H9 (cell line): ENCODE measurements at regions not wholly inside any gene's neighbourhood (a gene's known extent, or its start where the extent isn't known, plus 50 kb on each side); places are given as distances from the start of the nearest gene placed in this dataset.

ENCODE experiments used
- DNase-seq: peaks from one replicate; pipeline ENCODE4 v3.0.0-alpha.2; 2017
- H2AFZ ChIP-seq: one replicate; pipeline ENCODE4 v1.6.1; 2013; ENCODE audit warnings: mild to moderate bottlenecking, low read length, control low read depth, moderate library complexity
- H2AK5ac ChIP-seq: 2 replicates; pipeline ENCODE4 v1.6.1; 2013; ENCODE audit warnings: low read length, control low read depth, mixed read lengths; ENCODE audit not compliant: insufficient read length
- H2BK120ac ChIP-seq: one replicate; pipeline ENCODE4 v1.6.1; 2013; ENCODE audit warnings: low read depth, mild to moderate bottlenecking, low read length, control low read depth, inconsistent platforms; ENCODE audit not compliant: poor library complexity, severe bottlenecking
- H2BK12ac ChIP-seq: 2 replicates; pipeline ENCODE4 v1.6.1; 2013; ENCODE audit warnings: low read length, control low read depth, mixed read lengths, low read depth; ENCODE audit not compliant: insufficient read length
- H2BK15ac ChIP-seq: 2 replicates; pipeline ENCODE4 v1.6.1; 2013; ENCODE audit warnings: low read depth, low read length, control low read depth
- H2BK20ac ChIP-seq: one replicate; pipeline ENCODE4 v1.6.1; 2013; ENCODE audit warnings: low read depth, mild to moderate bottlenecking, low read length, control low read depth, inconsistent platforms; ENCODE audit not compliant: poor library complexity, severe bottlenecking
- H2BK5ac ChIP-seq: 2 replicates; pipeline ENCODE4 v1.6.1; 2013; ENCODE audit warnings: low read length, control low read depth, mixed read lengths; ENCODE audit not compliant: insufficient read length
- H3K14ac ChIP-seq: 2 replicates; pipeline ENCODE4 v1.6.1; 2013; ENCODE audit warnings: low read length, control low read depth; ENCODE audit not compliant: insufficient read depth
- H3K18ac ChIP-seq: 2 replicates; pipeline ENCODE4 v1.6.1; 2013; ENCODE audit warnings: low read depth, mild to moderate bottlenecking, mixed read lengths, low read length, control low read depth; ENCODE audit not compliant: insufficient read length
- H3K23ac ChIP-seq: 2 replicates; pipeline ENCODE4 v1.6.1; 2013; ENCODE audit warnings: low read length, control low read depth, mixed read lengths, low read depth; ENCODE audit not compliant: insufficient read length
- H3K23me2 ChIP-seq: 2 replicates; pipeline ENCODE4 v1.6.1; 2013; ENCODE audit warnings: low read depth, mild to moderate bottlenecking, mixed read lengths, low read length, control low read depth; ENCODE audit not compliant: insufficient read length, poor library complexity, severe bottlenecking
- H3K27ac ChIP-seq: 2 replicates; pipeline ENCODE4 v1.5.1; 2013; ENCODE audit warnings: low read length, control low read depth, mixed read lengths, low read depth; ENCODE audit not compliant: insufficient read length
- H3K27me3 ChIP-seq: 2 replicates; pipeline ENCODE4 v1.6.1; 2013; ENCODE audit warnings: low read length, control low read depth, inconsistent platforms; ENCODE audit not compliant: insufficient read depth
- H3K4ac ChIP-seq: 2 replicates; pipeline ENCODE4 v1.6.1; 2013; ENCODE audit warnings: low read depth, mild to moderate bottlenecking, control low read depth, inconsistent platforms, low read length, moderate library complexity
- H3K4me1 ChIP-seq: 2 replicates; pipeline ENCODE4 v1.6.1; 2013; ENCODE audit warnings: low read length, control low read depth, inconsistent platforms; ENCODE audit not compliant: insufficient read depth
- H3K4me2 ChIP-seq: 2 replicates; pipeline ENCODE4 v1.6.1; 2013; ENCODE audit warnings: low read length, control low read depth, mixed read lengths; ENCODE audit not compliant: insufficient read length, insufficient read depth
- H3K56ac ChIP-seq: 2 replicates; pipeline ENCODE4 v1.6.1; 2013; ENCODE audit warnings: low read depth, mild to moderate bottlenecking, mixed read lengths, low read length, control low read depth; ENCODE audit not compliant: insufficient read length
- H3K79me1 ChIP-seq: 2 replicates; pipeline ENCODE4 v1.6.1; 2013; ENCODE audit warnings: low read depth, mild to moderate bottlenecking, moderate library complexity, low read length, control low read depth, inconsistent platforms; ENCODE audit not compliant: insufficient read depth, poor library complexity, severe bottlenecking
- H3K79me2 ChIP-seq: 2 replicates; pipeline ENCODE4 v1.6.1; 2013; ENCODE audit warnings: low read length, control low read depth, inconsistent platforms; ENCODE audit not compliant: insufficient read depth
- H3K9ac ChIP-seq: 2 replicates; pipeline ENCODE4 v1.6.1; 2013; ENCODE audit warnings: low read length, control low read depth, mixed read lengths; ENCODE audit not compliant: insufficient read length; ENCODE audit errors: extremely low read depth
- H3K9me3 ChIP-seq: one replicate; pipeline ENCODE4 v1.6.1; 2013; ENCODE audit warnings: low read depth, low read length, inconsistent platforms; ENCODE audit not compliant: control insufficient read depth
- H3T11ph ChIP-seq: one replicate; pipeline ENCODE4 v1.6.1; 2013; ENCODE audit warnings: mild to moderate bottlenecking, low read length, control low read depth, inconsistent platforms
- H4K20me1 ChIP-seq: one replicate; pipeline ENCODE4 v1.6.1; 2013; ENCODE audit not compliant: control insufficient read depth, insufficient read length, insufficient read depth
- H4K5ac ChIP-seq: 2 replicates; pipeline ENCODE4 v1.6.1; 2013; ENCODE audit warnings: low read depth, mild to moderate bottlenecking, mixed read lengths, low read length, control low read depth; ENCODE audit not compliant: insufficient read length
- H4K8ac ChIP-seq: replicated peaks from 2 replicates; pipeline ENCODE4 v1.6.1; 2013; ENCODE audit warnings: low read length, control low read depth, mixed read lengths, low read depth; ENCODE audit not compliant: insufficient read length
- H4K91ac ChIP-seq: 2 replicates; pipeline ENCODE4 v1.6.1; 2013; ENCODE audit warnings: low read depth, mild to moderate bottlenecking, moderate library complexity, mixed read lengths, low read length, control low read depth; ENCODE audit not compliant: insufficient read length
- H3K27ac Mint-ChIP-seq, 3 experiments: 2 replicates in 2 of 3; 3 replicates in 1 of 3; pipeline ENCODE4 v1.8.0; 2020 to 2021; ENCODE audit warnings: mixed read lengths in 3 of 3, mild to moderate bottlenecking in 1 of 3, moderate library complexity in 1 of 3
- H3K27me3 Mint-ChIP-seq: 2 replicates; pipeline ENCODE4 v1.8.0; 2021; ENCODE audit warnings: low read depth, mild to moderate bottlenecking, moderate library complexity, mixed read lengths
- H3K36me3 Mint-ChIP-seq, 3 experiments: 2 replicates in 2 of 3; 3 replicates in 1 of 3; pipeline ENCODE4 v1.8.0; 2020 to 2021; ENCODE audit warnings: low read depth in 3 of 3, mixed read lengths in 3 of 3; ENCODE audit not compliant: insufficient read depth in 1 of 3
- H3K4me1 Mint-ChIP-seq, 2 experiments: 2 replicates each; pipeline ENCODE4 v1.8.0; 2020; ENCODE audit warnings: mixed read lengths in 2 of 2
- H3K4me3 Mint-ChIP-seq, 2 experiments: 2 replicates in 1 of 2; 3 replicates in 1 of 2; pipeline ENCODE4 v1.8.0; 2020 to 2021; ENCODE audit warnings: mild to moderate bottlenecking in 2 of 2, mixed read lengths in 2 of 2, moderate library complexity in 1 of 2
- H3K9me3 Mint-ChIP-seq, 2 experiments: 2 replicates in 1 of 2; 3 replicates in 1 of 2; pipeline ENCODE4 v1.8.0; 2020; ENCODE audit warnings: mild to moderate bottlenecking in 2 of 2, mixed read lengths in 2 of 2, moderate library complexity in 1 of 2
- WGBS: extraction: QIAGEN DNeasy Blood & Tissue Kit; methylation state at CpG from one replicate; pipeline ENCODE4 v1.1.7; 2013; ENCODE audit warnings: missing lambda C conversion rate, low lambda C conversion rate, mixed read lengths; ENCODE audit not compliant: insufficient read length; ENCODE audit errors: extremely low coverage; 5-methylcytosine and 5-hydroxymethylcytosine counted together
- TF ChIP-seq, protein P1 (sequence below): fragments of 200-600 bp; sonication (generic); conservative IDR thresholded peaks from 3 replicates; pipeline ENCODE4 v1.8.0; 2021; ENCODE audit warnings: antibody characterized with exemption, mild to moderate bottlenecking

DNA sequence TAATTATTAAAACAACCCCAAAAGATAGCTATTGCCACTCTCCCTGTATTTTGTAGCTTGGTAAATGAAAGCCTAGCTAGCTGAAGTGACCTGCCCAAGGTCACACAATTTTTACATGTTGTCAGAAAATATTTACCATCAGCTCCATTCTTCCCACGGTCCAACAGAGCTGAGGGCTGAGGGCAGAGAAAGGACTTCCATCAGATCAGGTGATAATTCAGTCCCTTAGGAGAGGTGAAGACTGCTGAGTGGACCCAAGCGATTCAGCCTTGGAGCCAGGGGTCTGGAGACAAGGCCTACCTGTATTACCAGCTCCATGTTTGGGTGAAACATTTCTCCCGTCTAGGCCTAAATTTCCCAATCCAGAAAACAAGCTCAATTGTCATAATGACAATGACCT is 149.5 kb upstream of the TSHZ3 start:
- TF ChIP-seq, protein P1, sequence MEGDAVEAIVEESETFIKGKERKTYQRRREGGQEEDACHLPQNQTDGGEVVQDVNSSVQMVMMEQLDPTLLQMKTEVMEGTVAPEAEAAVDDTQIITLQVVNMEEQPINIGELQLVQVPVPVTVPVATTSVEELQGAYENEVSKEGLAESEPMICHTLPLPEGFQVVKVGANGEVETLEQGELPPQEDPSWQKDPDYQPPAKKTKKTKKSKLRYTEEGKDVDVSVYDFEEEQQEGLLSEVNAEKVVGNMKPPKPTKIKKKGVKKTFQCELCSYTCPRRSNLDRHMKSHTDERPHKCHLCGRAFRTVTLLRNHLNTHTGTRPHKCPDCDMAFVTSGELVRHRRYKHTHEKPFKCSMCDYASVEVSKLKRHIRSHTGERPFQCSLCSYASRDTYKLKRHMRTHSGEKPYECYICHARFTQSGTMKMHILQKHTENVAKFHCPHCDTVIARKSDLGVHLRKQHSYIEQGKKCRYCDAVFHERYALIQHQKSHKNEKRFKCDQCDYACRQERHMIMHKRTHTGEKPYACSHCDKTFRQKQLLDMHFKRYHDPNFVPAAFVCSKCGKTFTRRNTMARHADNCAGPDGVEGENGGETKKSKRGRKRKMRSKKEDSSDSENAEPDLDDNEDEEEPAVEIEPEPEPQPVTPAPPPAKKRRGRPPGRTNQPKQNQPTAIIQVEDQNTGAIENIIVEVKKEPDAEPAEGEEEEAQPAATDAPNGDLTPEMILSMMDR = no peak
- Histone ChIP-seq H2BK12ac (no peak overlapping the region), H3K9me3 (no peaks in the 10 kb centered on the region), H3T11ph (no peak overlapping the region), H2BK15ac (no peak overlapping the region), H3K27me3 (no peaks in the 10 kb centered on the region), H3K56ac (no peak overlapping the region), H2BK120ac (no peak overlapping the region), H3K9ac (no peak overlapping the region), H4K91ac (no peak overlapping the region), H3K27ac (no peak overlapping the region), H4K5ac (no peak overlapping the region), H3K18ac (no peak overlapping the region), H3K4me1 (no peaks in the 10 kb centered on the region), H3K23me2 (no peaks in the 10 kb centered on the region), H2BK20ac (no peak overlapping the region), H2BK5ac (no peak overlapping the region), H3K79me2 (no peaks in the 10 kb centered on the region), H4K8ac (no peak overlapping the region), H3K4me2 (no peak overlapping the region), H4K20me1 (no peaks in the 10 kb centered on the region), H3K79me1 (no peaks in the 10 kb centered on the region), H3K4ac (no peak overlapping the region), H2AK5ac (no peak overlapping the region), H2AFZ (no peak overlapping the region), H3K14ac (no peak overlapping the region), H3K23ac (no peak overlapping the region)
- no peaks in the 10 kb centered on the region; a peak in 1 of 7 replicates for H3K36me3 Mint-ChIP-seq
- H3K4me3 Mint-ChIP-seq = no peak overlapping the region
- no CpG with 5 or more reads among the region's 3 CpGs for WGBS
- H3K4me1 Mint-ChIP-seq = peaks cover 6% of the 10 kb centered on the region in 2 experiments
- DNase-seq = no peak
- H3K27me3 Mint-ChIP-seq = no peaks in the 10 kb centered on the region; the same call in none of the 2 replicates
- H3K9me3 Mint-ChIP-seq = no peaks in the 10 kb centered on the region
- no peak overlapping the region; a peak in 1 of 7 replicates for H3K27ac Mint-ChIP-seq
